HG03095 (cell line): ENCODE measurements at regions not wholly inside any gene's neighbourhood (a gene's known extent, or its start where the extent isn't known, plus 50 kb on each side); places are given as distances from the start of the nearest gene placed in this dataset.

Source experiments
- ATAC-seq: cut with Tn5 transposase; IDR thresholded peaks from one replicate; pipeline ENCODE4 v1.9.1; 2021; ENCODE audit warnings: moderate library complexity; ENCODE audit not compliant: unreplicated experiment

- ATAC-seq: no peak
Observed at GRCh38 chr11:36870361-36870760, 272.3 kb upstream of the RAG2 start.

- no peak for ATAC-seq
Observed at GRCh38 chr11:36868380-36868779, 270.3 kb upstream of the RAG2 start.

- no peak for ATAC-seq
Observed at GRCh38 chr11:36865846-36866245, 267.8 kb upstream of the RAG2 start.

GRCh38 chr11:36854875-36855274 lies 256.8 kb upstream of the RAG2 start:
- no peak for ATAC-seq

- no peak for ATAC-seq
Observed at GRCh38 chr11:36848660-36849059, 250.6 kb upstream of the RAG2 start.

- no peak for ATAC-seq
Observed at GRCh38 chr11:36840378-36840777, 242.3 kb upstream of the RAG2 start.

- no peak for ATAC-seq
Observed at GRCh38 chr11:36837831-36838437, 239.9 kb upstream of the RAG2 start.

GRCh38 chr11:36825251-36825650 lies 227.2 kb upstream of the RAG2 start:
- ATAC-seq: no peak

GRCh38 chr11:36824349-36824748 lies 226.3 kb upstream of the RAG2 start:
- no peak for ATAC-seq

GRCh38 chr11:36822829-36823228 lies 224.8 kb upstream of the RAG2 start:
- no peak for ATAC-seq

- ATAC-seq: no peak
Observed at GRCh38 chr11:36818410-36818809, 220.4 kb upstream of the RAG2 start.

- no peak for ATAC-seq
Observed at GRCh38 chr11:36817336-36817965, 219.4 kb upstream of the RAG2 start.

GRCh38 chr11:36809303-36809702 lies 211.3 kb upstream of the RAG2 start:
- no peak for ATAC-seq

- no peak for ATAC-seq
Observed at GRCh38 chr11:36807871-36808270, 209.8 kb upstream of the RAG2 start.

- no peak for ATAC-seq
Observed at GRCh38 chr11:36803084-36803483, 205.0 kb upstream of the RAG2 start.

- ATAC-seq: no peak
Observed at GRCh38 chr11:36792996-36793914, 195.2 kb upstream of the RAG2 start.

- ATAC-seq: no peak
Observed at GRCh38 chr11:36791957-36792356, 193.9 kb upstream of the RAG2 start.

GRCh38 chr11:36790526-36790925 lies 192.5 kb upstream of the RAG2 start:
- no peak for ATAC-seq

GRCh38 chr11:36783808-36784207 lies 185.8 kb upstream of the RAG2 start:
- ATAC-seq: no peak

- ATAC-seq: no peak
Observed at GRCh38 chr11:36779791-36780190, 181.8 kb upstream of the RAG2 start.

- ATAC-seq: no peak
Observed at GRCh38 chr11:36777311-36777710, 179.3 kb upstream of the RAG2 start.

GRCh38 chr11:36775756-36776155 lies 177.7 kb upstream of the RAG2 start:
- ATAC-seq: no peak
